HG02885 (cell line): ENCODE measurements at regions not wholly inside any gene's neighbourhood (a gene's known extent, or its start where the extent isn't known, plus 50 kb on each side); places are given as distances from the start of the nearest gene placed in this dataset.

ENCODE experiments used
- ATAC-seq: cut with Tn5 transposase; IDR thresholded peaks from one replicate; pipeline ENCODE4 v1.9.1; 2021; ENCODE audit warnings: mild to moderate bottlenecking; ENCODE audit not compliant: unreplicated experiment, poor library complexity

- no peak for ATAC-seq
These were observed 437.5 kb downstream of the FOXO1 start for GRCh38 chr13:40228990-40229389.

- ATAC-seq = no peak
These were observed 435.6 kb downstream of the FOXO1 start for GRCh38 chr13:40230833-40231266.

- ATAC-seq = no peak
These were observed 435.1 kb downstream of the FOXO1 start for GRCh38 chr13:40231311-40231710.

GRCh38 chr13:40231751-40232150 is 434.7 kb downstream of the FOXO1 start:
- no peak for ATAC-seq

GRCh38 chr13:40232311-40233040 is 434.0 kb downstream of the FOXO1 start:
- ATAC-seq = no peak

- ATAC-seq = no peak
These were observed 432.7 kb downstream of the FOXO1 start for GRCh38 chr13:40233731-40234195.

- ATAC-seq = no peak
These were observed 431.2 kb downstream of the FOXO1 start for GRCh38 chr13:40235160-40235796.

- no peak for ATAC-seq
These were observed 429.8 kb downstream of the FOXO1 start for GRCh38 chr13:40236566-40237168.

- no peak for ATAC-seq
These were observed 427.7 kb downstream of the FOXO1 start for GRCh38 chr13:40238761-40239160.

GRCh38 chr13:40240293-40240692 is 426.1 kb downstream of the FOXO1 start:
- ATAC-seq = no peak

GRCh38 chr13:40241125-40241798 is 425.2 kb downstream of the FOXO1 start:
- ATAC-seq = no peak

- ATAC-seq = no peak
These were observed 423.4 kb downstream of the FOXO1 start for GRCh38 chr13:40243047-40243446.

GRCh38 chr13:40243982-40244381 is 422.5 kb downstream of the FOXO1 start:
- no peak for ATAC-seq

- peak; percentile 52 for ATAC-seq
These were observed 420.9 kb downstream of the FOXO1 start for GRCh38 chr13:40245567-40245966.

GRCh38 chr13:40247845-40248244 is 418.6 kb downstream of the FOXO1 start:
- ATAC-seq = no peak

GRCh38 chr13:40251343-40252032 is 415.0 kb downstream of the FOXO1 start:
- no peak for ATAC-seq

- no peak for ATAC-seq
These were observed 414.2 kb downstream of the FOXO1 start for GRCh38 chr13:40252241-40252640.

GRCh38 chr13:40252676-40253075 is 413.8 kb downstream of the FOXO1 start:
- ATAC-seq = no peak

GRCh38 chr13:40254394-40254793 is 412.0 kb downstream of the FOXO1 start:
- ATAC-seq = no peak

- no peak for ATAC-seq
These were observed 410.9 kb downstream of the FOXO1 start for GRCh38 chr13:40255551-40255950.
